ENCODE measurements at regions not wholly inside any gene's neighbourhood (a gene's known extent, or its start where the extent isn't known, plus 50 kb on each side); places are given as distances from the start of the nearest gene placed in this dataset.

DNA sequence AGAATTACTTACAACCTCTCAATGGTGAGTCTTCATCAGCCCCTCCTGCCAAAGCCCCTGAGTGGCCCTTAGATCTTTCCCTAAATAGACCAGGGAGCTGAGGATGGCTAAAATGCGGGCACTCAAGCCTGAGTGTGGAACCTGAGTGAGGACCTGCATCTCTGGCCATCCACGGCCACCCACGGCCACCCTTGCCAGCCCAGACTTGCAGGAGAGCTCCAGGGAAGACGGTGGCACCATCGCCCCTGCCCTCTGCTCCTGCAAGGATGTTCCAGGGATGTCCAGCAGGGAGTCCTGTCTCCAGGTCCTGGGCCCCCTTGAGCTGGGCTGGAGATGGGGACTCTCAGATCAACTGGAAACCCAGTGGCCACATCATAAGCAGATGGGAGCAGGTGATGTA is 68.2 kb upstream of the OLFM1 start:
- Histone ChIP-seq H3K27me3 (peaks cover 0 to 59% (median 0%) of the 10 kb centered on the region in 4 donors), H3K36me3 (no peaks in the 10 kb centered on the region), H3K4me3 (no peak overlapping the region), H3K4me1 (peaks cover 7 to 65% (median 15%) of the 10 kb centered on the region in 3 donors), H3K27ac (no peak overlapping the region), H3K9me3 (no peaks in the 10 kb centered on the region)
- no CpG with 5 or more reads among the region's 5 CpGs for whole genome bisulfite sequencing, 2 donors
- TF ChIP-seq CTCF (IDR thresholded peaks at IDR 0.05) (no peak), POLR2A (IDR thresholded peaks at IDR 0.05) (no peak)
- no peak for DNase-seq
- intact Hi-C loops (cut with DNase I): no loop called here

DNA sequence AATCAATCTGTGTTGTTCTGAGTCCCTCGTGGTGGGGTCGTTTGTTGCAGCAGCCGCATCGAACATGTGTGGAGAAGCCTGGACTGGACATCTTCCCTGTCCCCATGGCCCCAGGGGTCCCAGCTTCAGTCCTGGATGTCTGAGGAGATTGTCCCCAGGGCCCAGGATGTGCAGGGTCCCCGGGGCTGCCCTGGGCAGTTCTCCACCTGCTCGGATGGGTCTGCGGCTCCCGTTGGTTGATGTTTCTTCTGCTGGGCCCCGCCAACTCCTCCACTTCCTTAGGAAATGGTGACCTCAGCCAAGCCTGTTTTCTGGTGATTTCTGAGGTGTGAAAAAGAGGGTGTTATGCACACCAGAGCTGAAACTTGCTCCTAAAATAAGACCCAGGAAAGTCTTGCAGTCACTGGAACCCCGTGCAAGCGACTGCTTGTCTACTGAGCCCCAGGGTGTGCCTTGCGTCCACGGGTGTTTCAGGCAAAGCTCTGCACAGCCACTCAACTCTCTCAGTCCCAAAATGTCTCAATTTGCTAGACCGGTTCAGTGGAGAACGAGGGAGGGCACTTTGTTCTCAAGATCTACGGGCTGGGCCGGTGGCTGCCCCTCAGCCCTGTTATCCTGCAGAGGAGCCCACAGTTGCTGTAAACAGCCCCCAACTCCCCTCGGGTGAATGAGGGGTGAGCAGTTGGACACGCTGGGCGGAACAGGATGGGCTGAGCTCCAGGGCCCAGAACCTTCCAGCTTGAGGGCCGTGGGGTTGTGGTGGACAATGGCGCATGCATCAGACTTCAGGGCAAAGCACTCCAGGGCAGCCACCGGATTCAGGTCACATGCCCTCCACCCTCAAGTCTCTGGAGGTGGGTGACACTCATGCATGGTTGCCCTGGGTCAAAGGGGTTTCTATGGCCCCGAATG is 66.7 kb upstream of the OLFM1 start:
- H3K36me3 ChIP-seq: no peaks in the 10 kb centered on the region
- peaks cover 7 to 60% (median 15%) of the 10 kb centered on the region in 3 donors for H3K4me1 ChIP-seq
- WGBS, 2 donors: 46 to 75% methylated on average over 5 to 6 of the region's 24 CpGs
- peaks cover 0 to 46% (median 0%) of the 10 kb centered on the region in 4 donors for H3K27me3 ChIP-seq
- DNase-seq: no peak
- H3K9me3 ChIP-seq: no peaks in the 10 kb centered on the region
- TF ChIP-seq POLR2A (IDR thresholded peaks at IDR 0.05): no peak
- TF ChIP-seq CTCF (IDR thresholded peaks at IDR 0.05): no peak
- no peak overlapping the region for H3K4me3 ChIP-seq
- intact Hi-C loops (cut with DNase I): no loop called here
- peak overlapping the region in 2 of 4 donors; percentile 5 to 34 for H3K27ac ChIP-seq

- Histone ChIP-seq H3K4me1 (peaks cover 7 to 53% (median 15%) of the 10 kb centered on the region in 3 donors), H3K4me3 (no peak overlapping the region), H3K36me3 (no peaks in the 10 kb centered on the region), H3K27ac (no peak overlapping the region), H3K27me3 (peaks cover 0 to 39% (median 0%) of the 10 kb centered on the region in 4 donors), H3K9me3 (no peaks in the 10 kb centered on the region)
- 87 to 92% methylated on average over 4 to 5 of the region's 8 CpGs for WGBS, 2 donors
- TF ChIP-seq CTCF (IDR thresholded peaks at IDR 0.05) (no peak), POLR2A (IDR thresholded peaks at IDR 0.05) (no peak)
- intact Hi-C loops (cut with DNase I): no loop called here
- no peak for DNase-seq
These were observed 66.1 kb upstream of the OLFM1 start for GRCh38 chr9:135021393-135021789.

DNA sequence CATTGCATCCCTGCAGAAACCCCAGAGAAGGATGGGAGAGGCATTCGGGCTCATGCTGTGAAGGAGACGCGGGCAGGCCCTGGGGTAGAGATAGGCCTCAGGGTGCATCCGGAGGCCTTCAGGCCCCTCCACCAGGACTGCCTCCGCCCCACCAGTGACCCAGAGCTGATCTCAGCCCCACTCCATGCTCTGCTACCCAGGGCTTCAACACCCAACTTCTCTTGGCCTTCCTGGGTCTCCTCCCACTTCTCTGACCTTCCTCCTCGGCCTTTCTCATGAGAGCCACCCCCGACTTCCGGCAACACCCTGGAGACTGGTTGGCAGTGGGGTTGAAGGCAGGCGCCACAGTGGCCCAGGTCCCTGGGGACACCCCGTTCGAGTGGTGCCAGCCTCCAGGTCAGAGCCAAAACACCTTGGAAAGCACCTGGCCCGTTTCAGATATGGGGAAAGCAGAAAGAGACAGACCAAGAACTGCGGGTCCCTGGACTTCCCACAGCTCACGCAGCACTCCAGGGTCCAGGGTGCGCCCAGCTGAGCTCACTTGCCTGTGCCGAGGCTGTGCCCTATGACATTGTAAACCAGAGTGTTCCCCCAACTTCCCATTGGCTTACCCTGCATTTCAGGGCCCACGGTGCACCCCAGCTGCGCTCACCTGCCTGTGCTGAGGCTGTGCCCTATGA is 65.1 kb upstream of the OLFM1 start:
- H3K36me3 ChIP-seq: no peaks in the 10 kb centered on the region
- no peak overlapping the region for H3K4me3 ChIP-seq
- peaks cover 7 to 47% (median 15%) of the 10 kb centered on the region in 3 donors for H3K4me1 ChIP-seq
- H3K27ac ChIP-seq: peak overlapping the region in 2 of 4 donors; percentile 33 to 34
- 82 to 100% methylated on average over 1 to 6 of the region's 18 CpGs for WGBS, 2 donors
- no peak for DNase-seq
- intact Hi-C loops (cut with DNase I): no loop called here
- no peaks in the 10 kb centered on the region for H3K9me3 ChIP-seq
- no peak for TF ChIP-seq CTCF (IDR thresholded peaks at IDR 0.05)
- no peak for TF ChIP-seq POLR2A (IDR thresholded peaks at IDR 0.05)
- H3K27me3 ChIP-seq: peaks cover 0 to 30% (median 0%) of the 10 kb centered on the region in 4 donors
